Gastrocnemius medialis (tissue), 4 donors: ENCODE measurements at regions not wholly inside any gene's neighbourhood (a gene's known extent, or its start where the extent isn't known, plus 50 kb on each side); places are given as distances from the start of the nearest gene placed in this dataset.
"Not testable (repeated sequence)": the region's sequence is repeated elsewhere in the genome, so short reads cannot be mapped to it uniquely, and the experiment has no call there.

ENCODE experiments used
- ATAC-seq, 2 donors: fragments of 150-250 bp; one replicate each; pipeline ENCODE4 v1.9.1; 2016
- DNase-seq, 2 donors: peaks; one replicate each; pipeline ENCODE4 v3.0.0-alpha.2; 2019
- H3K27ac ChIP-seq, 4 donors: fragments of 200-600 bp; sonication (generic); 1 replicate in 1 of 4; 2 replicates in 3 of 4; pipeline ENCODE4 v1.5.1; 2016 to 2018; ENCODE audit warnings: mild to moderate bottlenecking in 2 of 4, moderate library complexity in 1 of 4
- H3K27me3 ChIP-seq, 3 donors: fragments of 200-600 bp; sonication (generic) in 2 of 3; 1 replicate in 1 of 3; 2 replicates in 2 of 3; pipeline versions ENCODE4 v1.5.1 to v1.6.0; 2016 to 2019; ENCODE audit warnings: mild to moderate bottlenecking in 1 of 3, moderate library complexity in 1 of 3
- H3K36me3 ChIP-seq, 2 donors: fragments of 200-600 bp; sonication (generic) in 1 of 2; one replicate each; pipeline ENCODE4 v1.5.1; 2017 to 2018
- H3K4me1 ChIP-seq, 2 donors: fragments of 200-600 bp; sonication (generic) in 1 of 2; one replicate each; pipeline ENCODE4 v1.5.1; 2016 to 2017; ENCODE audit warnings: mild to moderate bottlenecking in 2 of 2
- H3K4me3 ChIP-seq, 4 donors: fragments of 200-600 bp; sonication (generic) in 3 of 4; 1 replicate in 1 of 4; 2 replicates in 3 of 4; pipeline ENCODE4 v1.5.1; 2016 to 2019; ENCODE audit warnings: mild to moderate bottlenecking in 2 of 4
- H3K9me3 ChIP-seq, 3 donors: fragments of 200-600 bp; sonication (generic) in 2 of 3; 1 replicate in 1 of 3; 2 replicates in 2 of 3; pipeline ENCODE4 v1.5.1; 2016 to 2019
- CTCF ChIP-seq, 5 experiments: fragments of 450-650 bp in 3 of 5; fragments of 200-600 bp in 2 of 5; sonication (generic) in 2 of 5; IDR thresholded peaks in 4 of 5; conservative IDR thresholded peaks in 1 of 5; 1 replicate in 4 of 5; 2 replicates in 1 of 5; pipeline ENCODE4 v1.5.1; 2016 to 2019; ENCODE audit warnings: antibody characterized with exemption in 5 of 5, mild to moderate bottlenecking in 3 of 5, moderate library complexity in 3 of 5
- POLR2A ChIP-seq, 2 donors: fragments of 450-650 bp; IDR thresholded peaks; one replicate each; pipeline ENCODE4 v1.6.1; 2017; ENCODE audit warnings: antibody characterized with exemption in 2 of 2, mild to moderate bottlenecking in 2 of 2, moderate library complexity in 2 of 2
- in situ Hi-C, 4 donors: fragments of 200-750 bp; cut with MboI; loops; one replicate each; pipeline versions ENCODE4 v1.15.0 to v1.8.0; 2017; ENCODE audit warnings: low sequenced_read_pairs in 4 of 4
- intact Hi-C: fragments of 100-400 bp; cut with DNase I; formaldehyde crosslinking; loops from one replicate; pipeline ENCODE4 v1.15.1; 2023; ENCODE audit warnings: low total_unique reads

- in situ Hi-C loops = no loop called here
- no peak for TF ChIP-seq POLR2A (IDR thresholded peaks at IDR 0.05)
- no peak for ATAC-seq
These were observed 106.4 kb upstream of the NDST4 start for GRCh38 chr4:115219862-115220261.

GRCh38 chr4:115219315-115219860, 106.0 kb upstream of the NDST4 start:
- no peak overlapping the region for H3K4me3 ChIP-seq
- no peaks in the 10 kb centered on the region for H3K27me3 ChIP-seq
- ATAC-seq (no peak), DNase-seq (no peak)
- no peaks in the 10 kb centered on the region for H3K9me3 ChIP-seq
- no peaks in the 10 kb centered on the region for H3K4me1 ChIP-seq
- no peak for TF ChIP-seq CTCF (IDR thresholded peaks at IDR 0.05 in 4 of 5, conservative IDR thresholded peaks at IDR 0.05 in 1 of 5)
- TF ChIP-seq POLR2A (IDR thresholded peaks at IDR 0.05) = no peak
- no peak overlapping the region for H3K27ac ChIP-seq
- in situ Hi-C loops (no loop called here), intact Hi-C loops (no loop called here)
- H3K36me3 ChIP-seq = no peaks in the 10 kb centered on the region

More at GRCh38 chr4:115219862-115220261, 106.4 kb upstream of the NDST4 start:
- intact Hi-C loops = no loop called here
- Histone ChIP-seq H3K27ac (no peak overlapping the region), H3K4me3 (no peak overlapping the region), H3K4me1 (no peaks in the 10 kb centered on the region), H3K27me3 (no peaks in the 10 kb centered on the region), H3K36me3 (no peaks in the 10 kb centered on the region), H3K9me3 (no peaks in the 10 kb centered on the region)
- no peak for DNase-seq

DNA sequence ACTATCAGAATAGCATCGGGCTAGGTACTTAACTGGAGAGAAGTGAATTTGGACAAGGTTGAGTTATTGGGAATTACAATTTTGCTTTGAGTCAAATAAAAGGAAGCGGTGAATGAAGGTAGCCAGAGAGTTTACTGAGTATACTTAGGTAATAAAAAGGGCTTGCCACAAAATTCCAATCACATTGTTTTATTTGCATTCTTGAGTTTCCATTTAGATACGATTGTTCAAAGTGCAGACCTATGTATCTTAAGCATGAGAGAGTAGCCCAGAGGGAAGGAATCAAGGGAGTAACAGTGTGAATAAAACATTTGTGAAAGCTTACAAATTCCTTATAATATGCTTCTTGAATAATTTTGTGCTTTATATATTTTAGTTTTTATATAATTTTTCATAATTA, 102.5 kb upstream of the NDST4 start:
- Histone ChIP-seq H3K4me3 (no peak overlapping the region), H3K4me1 (no peaks in the 10 kb centered on the region), H3K27me3 (no peaks in the 10 kb centered on the region), H3K27ac (no peak overlapping the region), H3K36me3 (no peaks in the 10 kb centered on the region), H3K9me3 (no peaks in the 10 kb centered on the region)
- intact Hi-C loops = no loop called here
- no peak for DNase-seq
- no peak for ATAC-seq
- no peak for TF ChIP-seq CTCF (IDR thresholded peaks at IDR 0.05 in 4 of 5, conservative IDR thresholded peaks at IDR 0.05 in 1 of 5)
- TF ChIP-seq POLR2A (IDR thresholded peaks at IDR 0.05) = no peak
- in situ Hi-C loops = no loop called here

DNA sequence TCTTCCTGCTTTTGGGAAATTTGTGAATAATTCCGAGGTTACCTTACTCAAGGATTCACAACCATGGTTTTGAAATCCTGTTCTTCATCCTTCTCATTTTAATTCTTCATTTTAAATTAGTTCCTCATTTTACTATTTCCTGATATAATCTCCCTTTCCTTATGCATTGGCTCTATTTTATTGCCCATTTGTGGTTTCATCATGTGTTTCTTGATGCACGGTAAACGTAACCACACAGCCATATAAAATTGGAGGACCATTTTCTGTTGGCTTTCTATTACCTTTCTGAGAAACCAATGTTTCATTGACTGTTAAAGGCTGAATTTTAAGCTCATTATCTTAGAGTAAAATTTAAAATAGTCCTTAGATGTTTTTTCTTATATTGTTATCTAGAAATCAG, 100.3 kb upstream of the NDST4 start:
- Histone ChIP-seq H3K4me3 (no peak overlapping the region), H3K36me3 (no peaks in the 10 kb centered on the region), H3K4me1 (no peaks in the 10 kb centered on the region), H3K27me3 (no peaks in the 10 kb centered on the region), H3K9me3 (no peaks in the 10 kb centered on the region), H3K27ac (no peak overlapping the region)
- intact Hi-C loops (no loop called here), in situ Hi-C loops (no loop called here)
- ATAC-seq = no peak
- DNase-seq = no peak
- TF ChIP-seq CTCF (IDR thresholded peaks at IDR 0.05 in 4 of 5, conservative IDR thresholded peaks at IDR 0.05 in 1 of 5) = no peak
- no peak for TF ChIP-seq POLR2A (IDR thresholded peaks at IDR 0.05)

- DNase-seq (no peak), ATAC-seq (no peak)
- TF ChIP-seq POLR2A (IDR thresholded peaks at IDR 0.05) = no peak
- in situ Hi-C loops = no loop called here
- Histone ChIP-seq H3K9me3 (no peaks in the 10 kb centered on the region), H3K27me3 (no peaks in the 10 kb centered on the region), H3K27ac (no peak overlapping the region), H3K36me3 (no peaks in the 10 kb centered on the region), H3K4me3 (no peak overlapping the region), H3K4me1 (no peaks in the 10 kb centered on the region)
- intact Hi-C loops = no loop called here
These were observed 87.6 kb upstream of the NDST4 start for GRCh38 chr4:115201042-115201330.

GRCh38 chr4:115200201-115201041, 87.0 kb upstream of the NDST4 start:
- H3K27me3 ChIP-seq, H3K27ac ChIP-seq, intact Hi-C loops, in situ Hi-C loops, H3K4me1 ChIP-seq, H3K4me3 ChIP-seq, H3K9me3 ChIP-seq, H3K36me3 ChIP-seq, DNase-seq, ATAC-seq: not testable (repeated sequence)

GRCh38 chr4:115194612-115195011, 81.2 kb upstream of the NDST4 start:
- H3K4me1 ChIP-seq, H3K36me3 ChIP-seq, in situ Hi-C loops, H3K9me3 ChIP-seq, H3K27ac ChIP-seq, intact Hi-C loops, ATAC-seq, DNase-seq, H3K4me3 ChIP-seq, H3K27me3 ChIP-seq: not testable (repeated sequence)
